ENCODE measurements at regions not wholly inside any gene's neighbourhood (a gene's known extent, or its start where the extent isn't known, plus 50 kb on each side); places are given as distances from the start of the nearest gene placed in this dataset.

- DNase-seq (ENCODE audit: low spot score), result no peak
Measured at GRCh38 chrX:139290310-139290709, 240.2 kb upstream of the F9 start.

- DNase-seq (ENCODE audit: low spot score), result no peak
Measured at GRCh38 chrX:139287155-139287924, 243.2 kb upstream of the F9 start.

GRCh38 chrX:139286342-139286741 is 244.2 kb upstream of the F9 start:
- DNase-seq (ENCODE audit: low spot score), result no peak

- DNase-seq (ENCODE audit: low spot score), result no peak
Measured at GRCh38 chrX:139267851-139268250, 262.7 kb upstream of the F9 start.

GRCh38 chrX:139246295-139246694 is 284.2 kb upstream of the F9 start:
- no peak for DNase-seq (ENCODE audit: low spot score)

- no peak for DNase-seq (ENCODE audit: low spot score)
Measured at GRCh38 chrX:139237141-139237540, 293.4 kb upstream of the F9 start.

GRCh38 chrX:139234898-139235297 is 295.6 kb upstream of the F9 start:
- no peak for DNase-seq (ENCODE audit: low spot score)

GRCh38 chrX:139224953-139225665 is 305.4 kb upstream of the F9 start:
- DNase-seq (ENCODE audit: low spot score), result no peak

GRCh38 chrX:139222511-139223200 is 307.9 kb upstream of the F9 start:
- no peak for DNase-seq (ENCODE audit: low spot score)

- DNase-seq (ENCODE audit: low spot score), result no peak
Measured at GRCh38 chrX:139213241-139213709, 317.3 kb upstream of the F9 start.

GRCh38 chrX:139211568-139212182 is 318.9 kb upstream of the F9 start:
- DNase-seq (ENCODE audit: low spot score), result no peak

- DNase-seq (ENCODE audit: low spot score), result no peak
Measured at GRCh38 chrX:139209342-139209741, 321.2 kb upstream of the F9 start.

- no peak for DNase-seq (ENCODE audit: low spot score)
Measured at GRCh38 chrX:139207655-139208054, 322.9 kb upstream of the F9 start.

- DNase-seq (ENCODE audit: low spot score), result no peak
Measured at GRCh38 chrX:139206914-139207313, 323.6 kb upstream of the F9 start.

- DNase-seq (ENCODE audit: low spot score), result peak; percentile 65
Measured at GRCh38 chrX:139204898-139205667, 325.5 kb upstream of the F9 start.

- no peak for DNase-seq (ENCODE audit: low spot score)
Measured at GRCh38 chrX:139204571-139204897, 326.0 kb upstream of the F9 start.

GRCh38 chrX:139203651-139204570 is 326.6 kb upstream of the F9 start:
- DNase-seq (ENCODE audit: low spot score), result no peak

- no peak for DNase-seq (ENCODE audit: low spot score)
Measured at GRCh38 chrX:139202742-139203420, 327.7 kb upstream of the F9 start.

GRCh38 chrX:139201924-139202323 is 328.6 kb upstream of the F9 start:
- DNase-seq (ENCODE audit: low spot score), result no peak

- DNase-seq (ENCODE audit: low spot score), result peak; percentile 73
Measured at GRCh38 chrX:139200793-139201192, 329.7 kb upstream of the F9 start.

Data from H4 (cell line).